Thoracic aorta (tissue), 2 donors: ENCODE measurements at regions not wholly inside any gene's neighbourhood (a gene's known extent, or its start where the extent isn't known, plus 50 kb on each side); places are given as distances from the start of the nearest gene placed in this dataset.

Experiments used
- ATAC-seq: fragments of 150-250 bp; one replicate; pipeline ENCODE4 v1.8.0; 2017; ENCODE audit warnings: low read depth; ENCODE audit not compliant: insufficient number of reproducible peaks, low FRiP score
- DNase-seq: peaks from one replicate; pipeline ENCODE4 v3.0.0-alpha.2; 2020; ENCODE audit warnings: low spot score
- H3K27ac ChIP-seq, 2 donors: fragments of 200-600 bp; sonication (generic); 1 replicate in 1 of 2; 2 replicates in 1 of 2; pipeline ENCODE4 v1.5.1; 2016; ENCODE audit warnings: mild to moderate bottlenecking in 2 of 2, moderate library complexity in 2 of 2
- H3K27me3 ChIP-seq: fragments of 200-600 bp; sonication (generic); replicated peaks from 2 replicates; pipeline ENCODE4 v1.6.0; 2016; ENCODE audit warnings: mild to moderate bottlenecking; ENCODE audit not compliant: insufficient read depth
- H3K36me3 ChIP-seq: fragments of 200-600 bp; sonication (generic); one replicate; pipeline ENCODE4 v1.5.1; 2016
- H3K4me1 ChIP-seq, 2 donors: fragments of 200-600 bp; sonication (generic); 1 replicate in 1 of 2; 2 replicates in 1 of 2; pipeline versions ENCODE4 v1.5.1 to v1.6.0; 2016; ENCODE audit warnings: low read depth in 2 of 2, mild to moderate bottlenecking in 1 of 2; ENCODE audit not compliant: control insufficient read depth in 1 of 2
- H3K4me3 ChIP-seq: fragments of 200-600 bp; sonication (generic); 2 replicates; pipeline ENCODE4 v1.5.1; 2016; ENCODE audit warnings: mild to moderate bottlenecking
- H3K9me3 ChIP-seq: fragments of 200-600 bp; sonication (generic); 2 replicates; pipeline ENCODE4 v1.5.1; 2016
- CTCF ChIP-seq: fragments of 200-600 bp; sonication (generic); IDR thresholded peaks from one replicate; pipeline ENCODE4 v1.5.1; 2019; ENCODE audit warnings: antibody characterized with exemption

GRCh38 chr7:27329909-27330308, 87.3 kb downstream of the EVX1 start:
- H3K4me1 ChIP-seq, result no peaks in the 10 kb centered on the region
- H3K9me3 ChIP-seq, result no peaks in the 10 kb centered on the region
- DNase-seq, result no peak
- no peak for TF ChIP-seq CTCF
- no peaks in the 10 kb centered on the region for H3K36me3 ChIP-seq
- no peak for ATAC-seq
- no peak overlapping the region for H3K27ac ChIP-seq
- H3K27me3 ChIP-seq, result no peaks in the 10 kb centered on the region
- H3K4me3 ChIP-seq, result no peak overlapping the region

- TF ChIP-seq CTCF, result no peak
Measured at GRCh38 chr7:27339478-27339877, 96.9 kb downstream of the EVX1 start.

GRCh38 chr7:27344471-27344870, 101.9 kb downstream of the EVX1 start:
- TF ChIP-seq CTCF, result no peak
- no peak for DNase-seq
- Histone ChIP-seq H3K36me3 (no peaks in the 10 kb centered on the region), H3K27ac (no peak overlapping the region), H3K4me1 (peaks cover 0 to 8% of the 10 kb centered on the region in 2 donors), H3K27me3 (no peaks in the 10 kb centered on the region), H3K9me3 (no peaks in the 10 kb centered on the region), H3K4me3 (no peak overlapping the region)
- no peak for ATAC-seq

More at GRCh38 chr7:27339478-27339877, 96.9 kb downstream of the EVX1 start:
- Histone ChIP-seq H3K4me1 (no peaks in the 10 kb centered on the region), H3K27ac (no peak overlapping the region), H3K9me3 (no peaks in the 10 kb centered on the region), H3K27me3 (no peaks in the 10 kb centered on the region), H3K4me3 (no peak overlapping the region), H3K36me3 (no peaks in the 10 kb centered on the region)
- DNase-seq (no peak), ATAC-seq (no peak)

- ATAC-seq (no peak), DNase-seq (no peak)
- H3K4me1 ChIP-seq, result peaks cover 0 to 8% of the 10 kb centered on the region in 2 donors
- H3K4me3 ChIP-seq, result no peak overlapping the region
- no peaks in the 10 kb centered on the region for H3K36me3 ChIP-seq
- H3K27ac ChIP-seq, result no peak overlapping the region
- no peak for TF ChIP-seq CTCF
- no peaks in the 10 kb centered on the region for H3K27me3 ChIP-seq
- no peaks in the 10 kb centered on the region for H3K9me3 ChIP-seq
Measured at GRCh38 chr7:27345164-27345887, 102.7 kb downstream of the EVX1 start.

GRCh38 chr7:27345997-27346396, 103.4 kb downstream of the EVX1 start:
- H3K36me3 ChIP-seq, result no peaks in the 10 kb centered on the region
- peaks cover 0 to 8% of the 10 kb centered on the region in 2 donors for H3K4me1 ChIP-seq
- DNase-seq, result no peak
- ATAC-seq, result no peak
- H3K9me3 ChIP-seq, result no peaks in the 10 kb centered on the region
- TF ChIP-seq CTCF, result no peak
- H3K27ac ChIP-seq, result no peak overlapping the region
- no peak overlapping the region for H3K4me3 ChIP-seq
- H3K27me3 ChIP-seq, result no peaks in the 10 kb centered on the region
